GM10248 (cell line): ENCODE measurements at regions not wholly inside any gene's neighbourhood (a gene's known extent, or its start where the extent isn't known, plus 50 kb on each side); places are given as distances from the start of the nearest gene placed in this dataset.
"Not testable (repeated sequence)": the region's sequence is repeated elsewhere in the genome, so short reads cannot be mapped to it uniquely, and the experiment has no call there.

ENCODE experiments used
- CTCF ChIA-PET: fragments of 300-600 bp; sonication (Branson Sonifier 250); formaldehyde crosslinking; extraction: SDS; loops from one replicate; lab custom pipeline; 2021; ENCODE audit warnings: antibody characterized with exemption; lab: Yijun Ruan, JAX
- POLR2A ChIA-PET: fragments of 350-650 bp; sonication (Branson Sonifier 250); formaldehyde crosslinking; extraction: SDS; loops from one replicate; lab custom pipeline; 2020; ENCODE audit warnings: antibody characterized with exemption; lab: Yijun Ruan, JAX
- DNase-seq: peaks from one replicate; pipeline ENCODE4 v3.0.0; 2012; ENCODE audit errors: extremely low spot score
- CTCF ChIP-seq: IDR thresholded peaks from 2 replicates; pipeline ENCODE4 v1.5.1; 2012; ENCODE audit warnings: mild to moderate bottlenecking, low read depth; ENCODE audit errors: extremely low read depth, missing control alignments, control extremely low read depth

GRCh38 chr3:152642658-152643057 lies 192.3 kb upstream of the P2RY1 start:
- no peak for TF ChIP-seq CTCF
- DNase-seq: no peak
- CTCF ChIA-PET: interaction anchor here (1.6 kb wide), 1 partner anchor 11 kb away, joined by 5 read pairs; no protein-coding TSS in a partner anchor

GRCh38 chr3:152644478-152644877 lies 190.5 kb upstream of the P2RY1 start:
- no peak for TF ChIP-seq CTCF
- POLR2A ChIA-PET: no interaction called here
- no peak for DNase-seq
- CTCF ChIA-PET: no interaction called here

More at GRCh38 chr3:152642658-152643057, 192.3 kb upstream of the P2RY1 start:
- POLR2A ChIA-PET: no interaction called here

GRCh38 chr3:152646004-152646403 lies 188.9 kb upstream of the P2RY1 start:
- ChIA-PET CTCF (interaction anchor here (1.5 kb wide), 1 partner anchor 10 kb away, joined by 3 read pairs; no protein-coding TSS in a partner anchor), POLR2A (no interaction called here)
- no peak for DNase-seq
- no peak for TF ChIP-seq CTCF

GRCh38 chr3:152650177-152650576 lies 184.8 kb upstream of the P2RY1 start:
- POLR2A ChIA-PET: no interaction called here
- CTCF ChIA-PET: interaction anchor here (0.7 to 1.9 kb wide), 5 partner anchors 9 to 185 kb away, joined by 3 to 6 read pairs (median 4); partner anchors contain the start of gene P2RY1
- DNase-seq: no peak
- TF ChIP-seq CTCF: no peak

- DNase-seq, POLR2A ChIA-PET: not testable (repeated sequence)
- CTCF ChIA-PET: interaction anchor here (1.2 to 1.9 kb wide), 3 partner anchors 10 to 15 kb away, joined by 3 to 6 read pairs (median 4); no protein-coding TSS in a partner anchor
These were observed 184.0 kb upstream of the P2RY1 start for GRCh38 chr3:152650923-152651322.

- TF ChIP-seq CTCF: no peak
- POLR2A ChIA-PET: no interaction called here
- CTCF ChIA-PET: interaction anchor here (1.3 kb wide), 1 partner anchor 10 kb away, joined by 3 read pairs; no protein-coding TSS in a partner anchor
- DNase-seq: no peak
These were observed 178.5 kb upstream of the P2RY1 start for GRCh38 chr3:152656214-152656971.

- no peak for TF ChIP-seq CTCF
- no peak for DNase-seq
- ChIA-PET CTCF (interaction anchor here (1.3 kb wide), 1 partner anchor 10 kb away, joined by 3 read pairs; no protein-coding TSS in a partner anchor), POLR2A (no interaction called here)
These were observed 178.0 kb upstream of the P2RY1 start for GRCh38 chr3:152656972-152657355.
